HG02763 (cell line): ENCODE measurements at regions not wholly inside any gene's neighbourhood (a gene's known extent, or its start where the extent isn't known, plus 50 kb on each side); places are given as distances from the start of the nearest gene placed in this dataset.
"Not testable (repeated sequence)": the region's sequence is repeated elsewhere in the genome, so short reads cannot be mapped to it uniquely, and the experiment has no call there.

ENCODE experiments used
- ATAC-seq: cut with Tn5 transposase; IDR thresholded peaks from one replicate; pipeline ENCODE4 v1.9.1; 2021; ENCODE audit warnings: mild to moderate bottlenecking, moderate library complexity; ENCODE audit not compliant: unreplicated experiment

DNA sequence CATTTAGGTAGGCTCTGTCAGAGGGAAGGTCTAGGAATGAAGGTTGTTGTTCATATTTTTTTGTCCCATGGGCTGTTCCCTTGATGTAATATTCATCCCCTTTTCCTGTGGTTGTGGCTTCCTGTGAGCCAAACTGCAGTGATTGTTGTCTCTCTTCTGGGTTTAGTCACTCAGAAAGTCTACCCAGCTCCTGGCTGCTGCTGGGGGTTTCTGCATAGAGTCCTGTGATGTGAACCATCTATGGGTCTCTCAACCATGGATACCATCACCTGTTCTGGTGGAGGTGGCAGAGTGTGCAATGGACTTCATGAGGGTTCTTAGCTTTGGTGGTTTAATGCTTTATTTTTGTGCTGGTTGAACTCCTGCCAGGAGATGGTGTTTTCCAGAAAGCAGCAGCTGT is 122.8 kb downstream of the ZC4H2 start:
- no peak for ATAC-seq

DNA sequence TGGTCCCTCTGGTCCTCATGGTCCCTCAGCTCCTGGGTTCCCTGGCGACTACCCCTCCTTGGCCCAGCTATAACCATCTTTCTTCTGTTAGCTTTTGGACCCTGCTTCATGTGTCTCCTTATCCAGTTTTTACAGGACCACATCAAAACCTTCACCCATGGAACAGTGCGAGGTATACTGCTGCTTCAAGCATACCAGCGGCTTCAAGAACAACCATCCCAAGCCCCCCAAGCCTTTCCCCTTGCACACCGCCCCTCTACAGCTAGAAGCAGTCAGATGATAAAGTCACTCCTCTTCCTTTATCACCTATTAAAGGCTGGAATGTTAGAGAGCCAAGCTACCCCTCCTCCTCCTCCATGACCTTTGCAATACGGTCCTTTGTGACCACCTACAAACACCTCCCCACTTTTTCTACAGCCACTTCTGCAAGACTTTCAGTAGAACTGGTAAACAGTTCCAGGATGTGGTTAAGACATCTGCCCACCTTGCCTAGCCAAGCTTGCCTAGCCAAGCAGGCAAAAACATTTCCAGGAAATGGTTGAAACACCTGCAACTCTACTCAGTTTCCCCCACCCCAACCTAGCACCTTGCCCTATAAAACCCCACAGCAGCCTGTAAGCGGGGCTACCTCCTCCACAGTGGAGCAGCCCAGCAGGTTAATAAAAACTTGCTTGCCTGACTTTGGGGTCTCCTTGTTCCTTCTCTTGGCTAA is 125.7 kb downstream of the ZC4H2 start:
- ATAC-seq, result no peak

DNA sequence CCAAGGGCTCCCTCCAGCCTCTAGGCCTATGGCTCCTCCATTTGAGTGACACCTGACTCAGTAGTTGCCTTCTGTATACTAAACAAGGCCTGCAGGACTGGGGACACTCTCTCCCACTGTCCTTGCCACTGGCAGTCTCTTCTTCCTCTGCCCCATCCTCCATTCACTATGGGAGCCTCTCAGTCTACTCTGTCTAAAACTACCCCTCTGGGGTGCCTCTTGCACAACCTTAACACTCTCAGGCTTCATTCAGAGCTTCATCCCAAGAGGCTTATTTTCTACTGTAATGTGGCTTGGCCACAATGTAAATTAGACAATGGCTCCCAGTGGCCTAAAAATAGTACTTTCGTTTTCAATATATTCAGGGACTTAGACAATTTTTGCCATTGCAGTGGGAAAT is 133.0 kb downstream of the ZC4H2 start:
- no peak for ATAC-seq

DNA sequence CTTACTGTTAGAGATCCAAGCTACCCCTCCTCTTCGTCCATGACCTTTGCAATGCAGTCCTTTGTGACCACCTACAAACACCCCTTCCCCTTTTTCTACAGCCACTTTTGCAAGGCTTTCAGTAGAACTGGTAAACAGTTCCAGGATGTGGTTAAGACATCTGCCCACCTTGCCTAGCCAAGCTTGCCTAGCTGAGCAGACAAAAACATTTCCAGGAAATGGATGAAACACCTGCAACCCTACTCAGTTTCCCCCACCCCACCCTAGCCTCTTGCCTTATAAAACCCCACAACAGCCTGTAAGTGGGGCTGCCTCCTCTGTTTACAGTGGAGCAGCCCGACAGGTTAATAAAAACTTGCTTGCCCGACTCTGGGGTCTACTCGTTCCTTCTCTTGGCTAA is 133.8 kb downstream of the ZC4H2 start:
- peak; percentile 86 for ATAC-seq

DNA sequence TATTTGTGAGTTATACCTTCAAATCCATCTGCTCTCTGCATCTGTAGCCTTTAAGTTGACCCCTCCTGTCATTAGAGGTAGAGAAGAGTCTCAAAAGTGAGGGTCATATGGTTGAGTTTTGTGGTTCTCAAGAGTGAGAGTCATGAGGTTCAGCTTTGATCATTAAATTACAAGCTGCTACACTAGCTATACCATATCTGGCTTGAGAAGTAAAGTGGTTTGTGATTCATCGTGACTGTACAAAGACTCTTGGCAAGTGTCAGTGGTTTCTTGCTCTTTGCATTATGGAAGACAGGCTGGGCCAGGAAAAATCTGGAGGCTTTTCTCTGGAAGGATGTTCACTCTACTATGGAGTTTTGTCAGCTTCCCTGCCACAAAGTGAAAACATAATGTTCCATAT is 170.6 kb downstream of the ZC4H2 start:
- ATAC-seq, result no peak

DNA sequence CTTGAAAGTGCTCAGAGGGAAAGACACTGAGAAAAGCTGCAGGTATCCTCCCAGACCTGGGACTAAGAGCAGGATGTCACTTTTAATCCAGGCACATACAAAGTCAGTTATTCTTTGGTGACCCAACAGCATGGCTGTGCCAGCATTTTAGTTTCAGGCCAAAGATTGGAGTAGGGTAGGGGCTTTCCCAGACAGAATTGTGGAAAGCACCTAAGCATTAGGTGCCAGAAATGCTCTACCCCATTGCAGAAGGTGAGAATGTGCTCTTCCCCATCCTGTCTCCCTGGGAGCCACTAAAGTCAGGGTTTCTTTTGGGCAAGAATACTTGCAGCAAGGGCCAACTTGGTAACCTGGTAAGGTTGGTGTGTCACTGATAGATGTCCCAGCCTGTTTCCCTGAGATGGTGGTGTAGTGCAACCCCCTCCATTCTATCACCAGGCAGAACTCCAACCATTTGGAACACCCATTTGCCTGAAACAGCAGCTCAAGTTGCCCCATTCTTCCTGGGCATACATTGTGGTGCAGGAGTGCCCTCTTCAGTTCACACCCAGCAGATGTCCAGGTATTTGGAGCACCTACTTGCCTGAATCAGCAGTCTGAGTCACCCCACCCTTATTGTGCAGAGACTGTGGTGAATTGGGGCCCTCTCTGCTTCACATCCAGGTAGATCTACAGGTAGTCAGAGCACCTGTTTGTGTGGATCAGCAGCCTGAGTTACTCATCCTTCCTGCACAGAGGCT is 183.5 kb downstream of the ZC4H2 start:
- ATAC-seq, result no peak

DNA sequence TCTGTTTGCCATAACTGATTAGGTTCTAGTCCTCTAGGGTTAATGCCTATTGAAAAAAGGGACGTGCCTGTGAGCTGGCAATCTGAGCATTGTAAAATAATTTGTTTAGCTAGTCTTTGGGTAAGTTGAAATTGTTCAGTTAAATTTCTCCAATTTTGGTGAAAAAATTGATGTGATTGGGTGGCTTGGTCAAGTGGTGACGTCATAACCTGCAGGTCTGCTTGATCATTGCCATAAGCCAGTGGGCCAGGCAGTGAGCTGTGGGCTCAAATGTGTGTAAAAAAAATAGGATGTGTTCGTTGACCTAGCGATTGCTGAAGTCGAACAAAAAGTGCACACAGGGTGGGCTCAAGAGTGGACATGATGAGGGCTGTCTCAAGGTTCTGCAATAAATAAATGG is 193.3 kb downstream of the ZC4H2 start:
- ATAC-seq, result no peak

DNA sequence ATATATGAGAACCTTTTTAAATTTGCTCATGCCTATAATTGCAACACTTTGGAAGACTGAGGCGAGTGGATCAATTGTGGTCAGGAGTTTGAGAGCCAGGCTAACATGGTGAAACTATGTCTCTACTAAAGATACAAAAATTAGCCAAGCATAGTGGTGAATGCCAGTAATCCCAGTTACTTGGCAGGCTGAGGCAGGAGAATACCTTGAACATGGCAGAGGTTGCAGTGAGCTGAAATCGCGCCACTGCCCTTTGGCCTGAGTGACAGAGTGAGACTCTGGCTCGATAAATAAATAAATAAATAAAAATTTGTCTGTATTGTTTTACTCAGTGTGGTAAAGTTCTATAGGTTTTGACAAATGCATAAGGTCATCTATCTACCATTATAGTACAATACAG is 218.2 kb downstream of the ZC4H2 start:
- no peak for ATAC-seq

DNA sequence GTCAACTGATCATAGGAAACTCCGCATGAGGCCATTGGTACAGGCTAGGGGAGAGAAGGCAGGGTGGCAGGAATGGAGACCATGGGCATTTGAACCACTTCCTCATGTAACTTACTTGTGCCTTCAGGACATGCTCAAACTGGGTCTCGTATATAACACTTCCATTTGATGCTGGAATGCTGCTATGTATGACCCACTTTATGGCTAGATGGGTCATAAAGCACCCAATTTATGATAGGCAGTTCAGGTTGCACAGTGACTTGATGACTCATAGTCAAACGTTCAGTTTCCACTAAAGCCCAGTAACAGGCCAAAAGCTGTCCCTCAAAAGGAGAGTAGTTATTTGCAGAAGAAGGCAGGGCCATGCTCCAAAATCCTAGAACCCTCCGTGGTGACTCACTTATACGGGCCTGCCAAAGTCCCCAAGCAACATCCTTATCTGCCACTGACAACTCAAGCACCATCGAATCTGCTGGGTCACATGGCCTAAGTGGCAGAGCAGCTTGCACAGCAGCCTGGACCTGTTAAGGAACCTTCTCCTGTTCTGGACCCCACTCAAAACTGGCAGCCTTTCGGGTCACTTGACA is 236.4 kb downstream of the ZC4H2 start:
- ATAC-seq, result no peak

DNA sequence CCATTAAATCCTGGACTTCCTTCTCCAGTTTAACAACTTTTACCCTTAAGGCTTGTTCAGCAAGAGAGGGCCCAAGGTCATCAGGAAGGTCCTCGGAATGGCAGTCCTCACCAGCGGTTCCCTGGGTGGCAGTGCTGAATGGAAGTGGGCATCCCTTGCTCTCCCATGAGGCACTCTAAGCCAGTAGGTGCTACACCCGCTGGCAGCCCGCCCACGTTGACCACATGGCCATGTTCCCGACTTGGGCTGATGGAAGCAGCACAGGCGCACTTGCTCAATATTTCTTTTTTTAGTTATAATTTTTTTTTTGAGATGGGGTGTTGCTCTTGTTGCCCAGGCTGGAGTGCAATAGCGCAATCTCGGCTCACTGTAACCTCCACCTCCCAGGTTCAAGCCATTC is 277.9 kb downstream of the ZC4H2 start:
- no peak for ATAC-seq

DNA sequence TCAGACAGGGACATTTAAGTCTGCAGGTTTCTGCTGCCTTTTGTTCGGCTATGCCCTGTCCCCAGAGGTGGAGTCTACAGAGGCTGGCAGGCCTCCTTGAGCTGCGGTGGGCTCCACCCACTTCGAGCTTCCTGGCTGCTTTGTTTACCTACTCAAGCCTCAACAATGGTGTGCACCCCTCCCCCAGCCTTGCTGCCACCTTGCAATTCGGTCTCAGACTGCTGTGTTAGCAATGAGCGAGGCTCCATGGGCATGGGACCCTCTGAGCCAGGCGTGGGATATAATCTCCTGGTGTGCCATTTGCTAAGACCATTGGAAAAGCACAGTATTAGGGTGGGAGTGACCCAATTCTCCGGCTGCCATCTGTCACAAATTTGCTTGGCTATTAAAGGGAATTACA is 280.9 kb downstream of the ZC4H2 start:
- ATAC-seq, result not testable (repeated sequence)

DNA sequence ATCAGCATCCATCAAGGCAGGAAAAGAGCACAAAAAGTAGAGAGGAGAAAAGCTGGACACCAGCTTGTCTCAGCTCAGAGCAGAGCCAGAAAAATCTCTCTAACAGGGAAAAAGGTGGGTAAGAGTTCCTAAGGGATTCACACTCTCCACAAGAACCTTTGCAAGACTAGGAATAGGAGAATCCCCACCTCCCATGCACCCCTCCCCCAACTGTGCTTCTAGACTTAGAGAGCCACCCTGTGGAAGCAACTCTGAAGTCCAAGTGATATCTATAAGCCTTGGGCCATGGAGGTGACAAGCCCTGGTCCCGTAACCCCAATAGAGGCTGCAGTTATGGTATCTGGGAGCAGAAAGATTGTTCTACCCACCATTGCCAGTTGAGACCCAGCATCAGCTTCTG is 267.6 kb upstream of the MTMR8 start:
- no peak for ATAC-seq

DNA sequence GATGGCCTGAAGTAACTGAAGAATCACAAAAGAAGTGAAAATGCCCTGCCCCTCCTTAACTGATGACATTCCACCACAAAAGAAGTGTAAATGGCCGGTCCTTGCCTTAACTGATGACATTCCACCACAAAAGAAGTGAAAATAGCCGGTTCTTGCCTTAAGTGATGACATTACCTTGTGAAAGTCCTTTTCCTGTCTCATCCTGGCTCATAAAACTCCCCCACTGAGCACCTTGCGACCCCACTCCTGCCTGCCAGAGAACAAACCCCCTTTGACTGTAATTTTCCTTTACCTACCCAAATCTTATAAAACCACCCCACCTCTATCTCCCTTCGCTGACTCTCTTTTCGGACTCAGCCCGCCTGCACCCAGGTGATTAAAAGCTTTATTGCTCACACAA is 262.0 kb upstream of the MTMR8 start:
- not testable (repeated sequence) for ATAC-seq

DNA sequence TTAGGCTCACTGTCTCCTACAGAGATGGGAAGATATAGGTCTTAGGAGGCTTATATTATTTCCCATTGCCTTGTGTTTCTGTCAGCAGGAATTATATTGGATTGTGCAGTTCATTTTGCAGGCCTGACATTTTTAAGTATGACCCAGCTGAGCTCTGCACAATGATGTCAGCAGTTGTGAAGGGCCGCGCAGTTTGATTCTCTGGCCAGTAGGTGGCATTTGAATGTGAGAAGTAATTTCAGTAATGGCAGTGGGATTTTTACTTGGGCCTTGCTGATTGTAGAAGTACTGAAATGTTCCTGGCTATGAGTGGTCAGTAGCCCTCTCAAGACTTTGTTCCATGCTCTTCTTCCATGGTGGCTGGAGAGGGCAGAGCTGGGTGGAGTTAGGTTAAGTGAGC is 247.2 kb upstream of the MTMR8 start:
- no peak for ATAC-seq
